HepG2 (cell line): ENCODE measurements at regions not wholly inside any gene's neighbourhood (a gene's known extent, or its start where the extent isn't known, plus 50 kb on each side); places are given as distances from the start of the nearest gene placed in this dataset.

Source experiments
- CEBPZ ChIP-seq: IDR thresholded peaks from 2 replicates; pipeline ENCODE4 v1.6.1; 2012; ENCODE audit warnings: low read length, improper control_type of control experiment
- CENPT ChIP-seq: sonication (generic); formaldehyde crosslinking; IDR thresholded peaks from 2 replicates; pipeline ENCODE4 v1.8.0; 2022; ENCODE audit warnings: low read depth, mild to moderate bottlenecking, moderate library complexity, missing genetic modification reagents
- FOXP1 ChIP-seq, 2 experiments: fragments of 450-650 bp in 1 of 2; IDR thresholded peaks; 2 replicates each; pipeline ENCODE4 v1.6.1; 2017 to 2018; ENCODE audit warnings: antibody characterized with exemption in 1 of 2
- HCFC1 ChIP-seq: fragments of 150-350 bp; IDR thresholded peaks from 2 replicates; pipeline ENCODE4 v1.6.1; 2014; ENCODE audit warnings: low read depth, low read length
- HMG20B ChIP-seq: conservative IDR thresholded peaks from 2 replicates; pipeline ENCODE4 v1.6.1; 2016; ENCODE audit warnings: missing genetic modification reagents, missing compliant biosample characterization
- MED13 ChIP-seq: sonication (generic); formaldehyde crosslinking; IDR thresholded peaks from 2 replicates; pipeline ENCODE4 v1.5.0; 2020; ENCODE audit warnings: missing genetic modification reagents
- MXD4 ChIP-seq: IDR thresholded peaks from 2 replicates; pipeline ENCODE4 v1.6.1; 2016; ENCODE audit warnings: mild to moderate bottlenecking, missing biosample characterization, missing genetic modification reagents
- PCBP1 ChIP-seq: fragments of 200-400 bp; formaldehyde crosslinking; IDR thresholded peaks from 2 replicates; pipeline ENCODE4 v1.6.1; 2017; ENCODE audit warnings: mild to moderate bottlenecking, low read depth, low read length, borderline replicate concordance
- PHF20 ChIP-seq: sonication (generic); formaldehyde crosslinking; IDR thresholded peaks from 2 replicates; pipeline ENCODE4 v1.5.0; 2020; ENCODE audit warnings: mild to moderate bottlenecking, missing genetic modification reagents
- ZNF264 ChIP-seq: sonication (generic); formaldehyde crosslinking; IDR thresholded peaks from 2 replicates; pipeline ENCODE4 v1.4.0; 2020; ENCODE audit warnings: missing genetic modification reagents
- ZNF441 ChIP-seq: sonication (generic); formaldehyde crosslinking; IDR thresholded peaks from 2 replicates; pipeline ENCODE4 v1.7.0; 2021; ENCODE audit warnings: missing genetic modification reagents, borderline replicate concordance
- ZNF713 ChIP-seq: sonication (generic); formaldehyde crosslinking; IDR thresholded peaks from 2 replicates; pipeline ENCODE4 v1.4.0; 2020; ENCODE audit warnings: mild to moderate bottlenecking, missing genetic modification reagents
- ZNF775 ChIP-seq: sonication (generic); formaldehyde crosslinking; IDR thresholded peaks from 2 replicates; pipeline ENCODE4 v1.4.0; 2020; ENCODE audit warnings: missing genetic modification reagents, mild to moderate bottlenecking, moderate library complexity, borderline replicate concordance
- TF ChIP-seq, protein P1 (sequence below): sonication (generic); formaldehyde crosslinking; IDR thresholded peaks from 2 replicates; pipeline ENCODE4 v1.5.1; 2020; ENCODE audit warnings: mild to moderate bottlenecking, missing genetic modification reagents
- TF ChIP-seq, protein P2 (sequence below): conservative IDR thresholded peaks from 2 replicates; pipeline ENCODE4 v1.6.1; 2018; ENCODE audit warnings: missing genetic modification reagents
- TF ChIP-seq, protein P3 (sequence below): sonication (generic); formaldehyde crosslinking; IDR thresholded peaks from 2 replicates; pipeline ENCODE4 v1.5.1; 2020; ENCODE audit warnings: missing genetic modification reagents, mild to moderate bottlenecking, borderline replicate concordance
- TF ChIP-seq, protein P4 (sequence below): sonication (generic); formaldehyde crosslinking; IDR thresholded peaks from 2 replicates; pipeline ENCODE4 v1.4.0; 2020; ENCODE audit warnings: mild to moderate bottlenecking, missing genetic modification reagents
- TF ChIP-seq, protein P5 (sequence below): sonication (generic); formaldehyde crosslinking; IDR thresholded peaks from 2 replicates; pipeline ENCODE4 v1.4.0; 2020; ENCODE audit warnings: missing genetic modification reagents, low read depth, mild to moderate bottlenecking, borderline replicate concordance

- no peak for TF ChIP-seq PCBP1
- no peak for TF ChIP-seq MXD4 (CRISPR knock-in tag)
- no peak for TF ChIP-seq ZNF441 (CRISPR knock-in tag)
- TF ChIP-seq CENPT (CRISPR knock-in tag) = no peak
- peak; percentile 50; the same call in 1 of the 2 replicates for TF ChIP-seq ZNF264 (CRISPR knock-in tag)
- TF ChIP-seq CEBPZ = no peak
- TF ChIP-seq, protein P1, sequence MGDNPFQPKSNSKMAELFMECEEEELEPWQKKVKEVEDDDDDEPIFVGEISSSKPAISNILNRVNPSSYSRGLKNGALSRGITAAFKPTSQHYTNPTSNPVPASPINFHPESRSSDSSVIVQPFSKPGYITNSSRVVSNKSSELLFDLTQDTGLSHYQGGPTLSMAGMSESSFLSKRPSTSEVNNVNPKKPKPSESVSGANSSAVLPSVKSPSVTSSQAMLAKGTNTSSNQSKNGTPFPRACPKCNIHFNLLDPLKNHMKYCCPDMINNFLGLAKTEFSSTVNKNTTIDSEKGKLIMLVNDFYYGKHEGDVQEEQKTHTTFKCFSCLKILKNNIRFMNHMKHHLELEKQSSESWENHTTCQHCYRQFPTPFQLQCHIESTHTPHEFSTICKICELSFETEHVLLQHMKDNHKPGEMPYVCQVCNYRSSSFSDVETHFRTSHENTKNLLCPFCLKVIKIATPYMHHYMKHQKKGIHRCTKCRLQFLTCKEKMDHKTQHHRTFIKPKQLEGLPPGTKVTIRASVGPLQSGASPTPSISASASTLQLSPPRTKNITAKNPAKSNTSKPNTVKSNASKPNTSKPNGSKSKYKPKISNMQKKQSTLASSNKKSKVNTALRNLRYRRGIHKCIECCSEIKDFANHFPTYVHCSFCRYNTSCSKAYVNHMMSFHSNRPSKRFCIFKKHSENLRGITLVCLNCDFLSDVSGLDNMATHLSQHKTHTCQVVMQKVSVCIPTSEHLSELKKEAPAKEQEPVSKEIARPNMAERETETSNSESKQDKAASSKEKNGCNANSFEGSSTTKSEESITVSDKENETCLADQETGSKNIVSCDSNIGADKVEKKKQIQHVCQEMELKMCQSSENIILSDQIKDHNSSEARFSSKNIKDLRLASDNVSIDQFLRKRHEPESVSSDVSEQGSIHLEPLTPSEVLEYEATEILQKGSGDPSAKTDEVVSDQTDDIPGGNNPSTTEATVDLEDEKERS = no peak
- TF ChIP-seq, protein P2, sequence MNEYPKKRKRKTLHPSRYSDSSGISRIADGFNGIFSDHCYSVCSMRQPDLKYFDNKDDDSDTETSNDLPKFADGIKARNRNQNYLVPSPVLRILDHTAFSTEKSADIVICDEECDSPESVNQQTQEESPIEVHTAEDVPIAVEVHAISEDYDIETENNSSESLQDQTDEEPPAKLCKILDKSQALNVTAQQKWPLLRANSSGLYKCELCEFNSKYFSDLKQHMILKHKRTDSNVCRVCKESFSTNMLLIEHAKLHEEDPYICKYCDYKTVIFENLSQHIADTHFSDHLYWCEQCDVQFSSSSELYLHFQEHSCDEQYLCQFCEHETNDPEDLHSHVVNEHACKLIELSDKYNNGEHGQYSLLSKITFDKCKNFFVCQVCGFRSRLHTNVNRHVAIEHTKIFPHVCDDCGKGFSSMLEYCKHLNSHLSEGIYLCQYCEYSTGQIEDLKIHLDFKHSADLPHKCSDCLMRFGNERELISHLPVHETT (CRISPR knock-in tag) = no peak
- TF ChIP-seq ZNF713 (CRISPR knock-in tag) = no peak
- no peak for TF ChIP-seq PHF20 (CRISPR knock-in tag)
- no peak for TF ChIP-seq HCFC1
- TF ChIP-seq, protein P3, sequence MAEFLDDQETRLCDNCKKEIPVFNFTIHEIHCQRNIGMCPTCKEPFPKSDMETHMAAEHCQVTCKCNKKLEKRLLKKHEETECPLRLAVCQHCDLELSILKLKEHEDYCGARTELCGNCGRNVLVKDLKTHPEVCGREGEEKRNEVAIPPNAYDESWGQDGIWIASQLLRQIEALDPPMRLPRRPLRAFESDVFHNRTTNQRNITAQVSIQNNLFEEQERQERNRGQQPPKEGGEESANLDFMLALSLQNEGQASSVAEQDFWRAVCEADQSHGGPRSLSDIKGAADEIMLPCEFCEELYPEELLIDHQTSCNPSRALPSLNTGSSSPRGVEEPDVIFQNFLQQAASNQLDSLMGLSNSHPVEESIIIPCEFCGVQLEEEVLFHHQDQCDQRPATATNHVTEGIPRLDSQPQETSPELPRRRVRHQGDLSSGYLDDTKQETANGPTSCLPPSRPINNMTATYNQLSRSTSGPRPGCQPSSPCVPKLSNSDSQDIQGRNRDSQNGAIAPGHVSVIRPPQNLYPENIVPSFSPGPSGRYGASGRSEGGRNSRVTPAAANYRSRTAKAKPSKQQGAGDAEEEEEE (CRISPR knock-in tag) = no peak
- no peak for TF ChIP-seq MED13 (CRISPR knock-in tag)
- no peak for TF ChIP-seq HMG20B
- no peak for TF ChIP-seq FOXP1 (IDR thresholded peaks at IDR 0.05)
- TF ChIP-seq FOXP1 (CRISPR knock-in tag; IDR thresholded peaks at IDR 0.05) = no peak
- TF ChIP-seq, protein P4, sequence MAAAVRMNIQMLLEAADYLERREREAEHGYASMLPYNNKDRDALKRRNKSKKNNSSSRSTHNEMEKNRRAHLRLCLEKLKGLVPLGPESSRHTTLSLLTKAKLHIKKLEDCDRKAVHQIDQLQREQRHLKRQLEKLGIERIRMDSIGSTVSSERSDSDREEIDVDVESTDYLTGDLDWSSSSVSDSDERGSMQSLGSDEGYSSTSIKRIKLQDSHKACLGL (CRISPR knock-in tag) = no peak
- no peak for TF ChIP-seq ZNF775 (CRISPR knock-in tag)
- TF ChIP-seq, protein P5, sequence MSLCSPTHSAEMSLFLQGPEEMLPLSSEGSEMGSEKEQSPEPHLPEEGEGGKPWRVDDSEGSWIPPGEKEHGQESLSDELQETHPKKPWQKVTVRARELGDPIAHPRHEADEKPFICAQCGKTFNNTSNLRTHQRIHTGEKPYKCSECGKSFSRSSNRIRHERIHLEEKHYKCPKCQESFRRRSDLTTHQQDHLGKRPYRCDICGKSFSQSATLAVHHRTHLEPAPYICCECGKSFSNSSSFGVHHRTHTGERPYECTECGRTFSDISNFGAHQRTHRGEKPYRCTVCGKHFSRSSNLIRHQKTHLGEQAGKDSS = no peak
Observed at GRCh38 chr2:163943403-163944346, 207.9 kb upstream of the FIGN start (continued).
